GM19025 (cell line): ENCODE measurements at regions not wholly inside any gene's neighbourhood (a gene's known extent, or its start where the extent isn't known, plus 50 kb on each side); places are given as distances from the start of the nearest gene placed in this dataset.

Experiments
- ATAC-seq: cut with Tn5 transposase; IDR thresholded peaks from one replicate; pipeline ENCODE4 v1.9.1; 2021; ENCODE audit warnings: mild to moderate bottlenecking, low read depth, moderate library complexity; ENCODE audit not compliant: unreplicated experiment

DNA sequence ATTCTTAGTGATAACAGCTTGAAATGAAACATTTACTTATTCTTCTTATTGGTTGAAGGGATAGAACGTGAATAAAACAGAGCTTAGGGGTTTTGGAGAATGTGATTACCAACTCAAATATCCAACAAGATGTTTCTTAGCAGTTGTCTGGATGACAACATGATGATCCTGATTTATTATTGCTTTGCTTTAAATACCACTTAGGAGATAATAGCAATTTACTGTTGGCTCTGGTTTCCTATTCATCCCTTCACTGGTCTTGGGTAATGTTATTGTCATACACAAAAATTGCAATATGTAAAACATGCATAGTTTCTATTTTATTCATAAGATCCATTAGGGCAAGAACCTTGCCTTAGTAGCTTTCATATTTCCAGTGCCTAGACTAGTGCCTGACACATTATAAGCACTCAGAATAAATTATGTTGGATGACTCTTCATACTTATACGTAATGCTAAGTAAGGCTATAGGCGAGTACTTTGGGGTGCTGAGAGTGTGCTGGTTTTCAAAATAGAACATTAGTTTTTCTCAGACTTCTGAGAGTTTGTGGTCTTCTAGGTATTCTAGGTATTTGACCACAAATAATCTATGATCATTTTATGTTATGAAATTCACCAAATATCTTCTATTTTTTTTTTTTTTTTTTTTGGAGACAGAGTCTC is 58.6 kb upstream of the PGRMC2 start:
- ATAC-seq = no peak

DNA sequence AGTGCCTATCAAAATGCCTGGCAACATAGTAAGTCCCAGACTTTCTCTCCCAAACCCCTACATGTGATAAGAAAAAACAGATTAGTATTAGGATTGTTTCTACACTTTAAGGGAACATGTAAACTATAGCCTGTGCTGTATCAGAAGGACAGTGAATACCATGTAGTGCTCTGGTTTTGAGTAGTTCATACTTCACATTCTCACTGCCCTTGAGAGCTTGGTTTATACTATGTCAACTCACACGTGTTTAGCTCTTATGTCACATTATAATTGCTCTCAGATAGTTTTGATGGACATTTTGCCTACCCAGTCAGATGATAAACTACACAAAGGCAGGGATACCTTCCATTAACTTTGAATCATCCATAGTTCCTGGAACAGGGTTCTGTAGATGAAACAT is 58.0 kb upstream of the PGRMC2 start:
- ATAC-seq = no peak

- ATAC-seq = no peak
Observed at GRCh38 chr4:128342762-128343161, 55.1 kb upstream of the PGRMC2 start.

- no peak for ATAC-seq
Observed at GRCh38 chr4:128341634-128342033, 54.0 kb upstream of the PGRMC2 start.

DNA sequence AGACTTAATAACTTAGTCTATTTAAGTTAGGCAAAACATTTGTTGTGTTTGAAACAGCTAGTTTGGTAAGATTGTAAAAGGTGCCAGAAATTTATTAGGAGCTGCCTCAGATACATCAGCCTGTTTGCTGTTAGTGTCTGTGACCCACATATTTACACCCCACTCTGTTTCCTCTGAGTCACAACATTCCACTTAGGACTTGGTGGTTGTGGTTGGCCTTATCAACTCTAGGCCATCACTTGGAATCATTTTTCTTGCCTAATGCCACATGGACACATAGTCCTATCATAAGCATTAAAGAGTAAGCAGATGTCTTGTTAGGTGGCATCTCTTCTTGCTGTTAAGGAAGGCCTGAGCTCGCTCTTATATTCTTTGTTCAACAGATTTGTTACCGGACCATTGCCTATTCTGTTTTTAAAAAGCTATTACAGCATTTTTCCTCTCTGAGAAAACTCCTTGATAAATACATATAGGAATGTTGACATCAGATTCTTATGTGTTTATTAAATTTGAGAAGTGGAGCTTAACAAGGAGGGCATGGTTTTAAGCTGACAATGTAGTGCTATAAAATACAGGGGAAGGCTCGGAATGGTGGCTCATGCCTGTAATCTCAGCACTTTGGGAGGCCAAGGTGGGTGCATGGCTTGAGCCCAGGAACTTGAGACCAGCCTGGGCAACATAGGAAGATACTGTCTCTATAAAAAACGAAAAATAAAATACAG is 51.2 kb upstream of the PGRMC2 start:
- ATAC-seq = no peak

DNA sequence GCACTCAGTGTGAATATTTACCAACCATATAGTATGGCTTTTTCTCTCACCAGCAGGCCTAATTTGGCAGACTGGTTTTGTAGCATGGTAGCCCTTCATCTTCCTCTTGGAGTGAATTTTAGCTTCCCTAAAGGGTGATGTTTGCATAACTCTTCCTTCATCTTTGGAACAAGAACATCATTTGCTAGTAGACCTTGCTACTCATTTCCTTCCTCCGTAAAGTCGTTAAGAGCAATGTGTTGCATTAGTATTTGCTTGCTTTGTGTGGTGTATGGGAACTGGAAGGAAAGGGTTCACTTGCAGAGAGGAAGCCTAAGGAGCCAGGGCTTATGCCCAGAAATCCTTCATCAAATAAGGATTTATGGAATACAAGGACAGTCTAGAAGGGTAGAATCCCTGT is 50.2 kb upstream of the PGRMC2 start:
- no peak for ATAC-seq
